H1 (cell line): ENCODE measurements at regions not wholly inside any gene's neighbourhood (a gene's known extent, or its start where the extent isn't known, plus 50 kb on each side); places are given as distances from the start of the nearest gene placed in this dataset.

Experiments used
- CTCF ChIA-PET: fragments of 300-600 bp; sonication (Branson Sonifier 250); formaldehyde crosslinking; loops from one replicate; lab custom pipeline; 2021; ENCODE audit not compliant: partially characterized antibody; lab: Charles Lee
- POLR2A ChIA-PET: fragments of 300-600 bp; sonication (Branson Sonifier 250); formaldehyde crosslinking; loops from one replicate; lab custom pipeline; 2021; ENCODE audit warnings: inconsistent platforms; ENCODE audit not compliant: partially characterized antibody; lab: Charles Lee
- DNase-seq, 2 experiments: peaks; one replicate each; pipeline versions ENCODE4 v3.0.0 to v3.0.0-alpha.2; 2010 to 2022; ENCODE audit warnings: low spot score in 2 of 2, low read depth in 1 of 2, mixed read lengths in 1 of 2
- FAIRE-seq: peaks from 2 replicates; lab custom pipeline; 2011; peaks lifted over from hg19 to GRCh38; lab: Jason Lieb, UNC
- H2AFZ ChIP-seq: 2 replicates; pipeline ENCODE4 v1.8.1; 2012; ENCODE audit warnings: low read length, inconsistent platforms
- H2AK5ac ChIP-seq: 2 replicates; pipeline ENCODE4 v1.6.1; 2013; ENCODE audit warnings: low read depth, low read length
- H2BK120ac ChIP-seq: replicated peaks from 2 replicates; pipeline ENCODE3; 2013; ENCODE audit warnings: low read depth, low read length, inconsistent platforms
- H2BK12ac ChIP-seq: 2 replicates; pipeline ENCODE4 v1.6.1; 2013; ENCODE audit warnings: low read depth, low read length
- H2BK15ac ChIP-seq: 2 replicates; pipeline ENCODE4 v1.6.1; 2013; ENCODE audit warnings: low read length
- H2BK20ac ChIP-seq: 2 replicates; pipeline ENCODE4 v1.6.1; 2013; ENCODE audit warnings: low read length
- H2BK5ac ChIP-seq: 2 replicates; pipeline ENCODE4 v1.6.1; 2013; ENCODE audit warnings: low read depth, low read length
- H3K14ac ChIP-seq: 2 replicates; pipeline ENCODE4 v1.6.1; 2013; ENCODE audit warnings: inconsistent platforms; ENCODE audit not compliant: insufficient read length
- H3K18ac ChIP-seq: 2 replicates; pipeline ENCODE4 v1.6.1; 2013; ENCODE audit warnings: low read length; ENCODE audit errors: extremely low read depth
- H3K23ac ChIP-seq: 2 replicates; pipeline ENCODE4 v1.6.1; 2013; ENCODE audit warnings: inconsistent platforms; ENCODE audit not compliant: insufficient read length
- H3K23me2 ChIP-seq: 2 replicates; pipeline ENCODE4 v1.6.1; 2013; ENCODE audit warnings: low read depth, low read length
- H3K27ac ChIP-seq: 2 replicates; pipeline ENCODE4 v1.6.1; 2011; ENCODE audit warnings: low read depth, low read length, inconsistent platforms
- H3K27me3 ChIP-seq, 4 experiments: replicated peaks in 1 of 4; 1 replicate in 1 of 4; 2 replicates in 3 of 4; pipeline versions ENCODE4 v1.6.1 to v1.8.1; 2011 to 2013; ENCODE audit warnings: low read length in 3 of 4, mild to moderate bottlenecking in 3 of 4, inconsistent platforms in 2 of 4, mixed read lengths in 2 of 4, moderate library complexity in 1 of 4; ENCODE audit not compliant: control insufficient read depth in 3 of 4, insufficient read depth in 3 of 4; ENCODE audit errors: extremely low read depth in 1 of 4
- H3K36me3 ChIP-seq, 4 experiments: 2 replicates each; pipeline versions ENCODE4 v1.6.1 to v1.8.1; 2011 to 2013; ENCODE audit warnings: mild to moderate bottlenecking in 4 of 4, low read length in 3 of 4, moderate library complexity in 2 of 4, control low read depth in 1 of 4, inconsistent platforms in 1 of 4; ENCODE audit not compliant: insufficient read depth in 4 of 4, control insufficient read depth in 2 of 4
- H3K4ac ChIP-seq: replicated peaks from 2 replicates; pipeline ENCODE3; 2013; ENCODE audit warnings: low read length, low read depth, mixed read lengths, inconsistent platforms; ENCODE audit not compliant: insufficient read length
- H3K4me1 ChIP-seq, 4 experiments: replicated peaks in 1 of 4; 1 replicate in 1 of 4; 2 replicates in 3 of 4; pipeline versions ENCODE4 v1.6.1 to v1.8.1; 2011 to 2013; ENCODE audit warnings: low read length in 3 of 4, inconsistent platforms in 2 of 4, mixed read lengths in 1 of 4; ENCODE audit not compliant: insufficient read depth in 4 of 4, control insufficient read depth in 3 of 4
- H3K4me2 ChIP-seq, 2 experiments: 2 replicates each; pipeline versions ENCODE4 v1.6.1 to v1.8.1; 2011 to 2013; ENCODE audit warnings: low read depth in 2 of 2, low read length in 2 of 2, control low read depth in 1 of 2, inconsistent platforms in 1 of 2, mild to moderate bottlenecking in 1 of 2; ENCODE audit not compliant: insufficient read depth in 1 of 2
- H3K4me3 ChIP-seq, 4 experiments: fragments of 200-600, 300-600 bp in 1 of 4; sonication (generic), shearing (Covaris generic), sonication (Bioruptor Twin) in 1 of 4; 2 replicates each; pipeline versions ENCODE4 v1.5.1 to v1.8.1; 2011 to 2016; ENCODE audit warnings: low read length in 4 of 4, low read depth in 3 of 4, control low read depth in 2 of 4, inconsistent platforms in 2 of 4, mild to moderate bottlenecking in 2 of 4, mixed read lengths in 1 of 4, moderate library complexity in 1 of 4; ENCODE audit not compliant: insufficient read depth in 2 of 4; ENCODE audit errors: extremely low read depth in 1 of 4
- H3K56ac ChIP-seq: replicated peaks from 2 replicates; pipeline ENCODE3; 2013; ENCODE audit warnings: low read depth, mild to moderate bottlenecking, mixed read lengths, low read length, inconsistent platforms; ENCODE audit not compliant: insufficient read length
- H3K79me1 ChIP-seq: 2 replicates; pipeline ENCODE4 v1.6.1; 2013; ENCODE audit warnings: low read depth, low read length, control low read depth
- H3K79me2 ChIP-seq, 2 experiments: 2 replicates each; pipeline versions ENCODE4 v1.6.1 to v1.8.1; 2012 to 2013; ENCODE audit warnings: low read length in 2 of 2, mild to moderate bottlenecking in 2 of 2, inconsistent platforms in 1 of 2; ENCODE audit not compliant: insufficient read depth in 2 of 2, control insufficient read depth in 1 of 2
- H3K9ac ChIP-seq, 4 experiments: replicated peaks in 1 of 4; 1 replicate in 1 of 4; 2 replicates in 3 of 4; pipeline versions ENCODE4 v1.6.1 to v1.8.1; 2011 to 2013; ENCODE audit warnings: low read depth in 3 of 4, low read length in 3 of 4, control low read depth in 2 of 4, mild to moderate bottlenecking in 2 of 4, moderate library complexity in 2 of 4, inconsistent platforms in 1 of 4; ENCODE audit errors: extremely low read depth in 1 of 4
- H3K9me3 ChIP-seq, 2 experiments: 2 replicates each; pipeline versions ENCODE4 v1.6.1 to v1.8.1; 2012 to 2013; ENCODE audit warnings: mild to moderate bottlenecking in 2 of 2, moderate library complexity in 2 of 2, control low read depth in 1 of 2, inconsistent platforms in 1 of 2, low read depth in 1 of 2, low read length in 1 of 2, mixed read lengths in 1 of 2; ENCODE audit not compliant: insufficient read depth in 2 of 2
- H4K20me1 ChIP-seq, 2 experiments: replicated peaks in 1 of 2; 2 replicates each; pipeline versions ENCODE3 to v1.8.1; 2011 to 2013; ENCODE audit warnings: inconsistent platforms in 2 of 2, low read length in 2 of 2, mild to moderate bottlenecking in 1 of 2; ENCODE audit not compliant: insufficient read depth in 2 of 2, control insufficient read depth in 1 of 2
- H4K5ac ChIP-seq: 2 replicates; pipeline ENCODE4 v1.6.1; 2013; ENCODE audit warnings: low read length, low read depth, mixed read lengths, inconsistent platforms; ENCODE audit not compliant: insufficient read length
- H4K8ac ChIP-seq: 2 replicates; pipeline ENCODE4 v1.8.0; 2013; ENCODE audit warnings: mild to moderate bottlenecking, moderate library complexity, low read length, inconsistent platforms; ENCODE audit not compliant: insufficient read depth; ENCODE audit errors: extremely low read depth
- H4K91ac ChIP-seq: replicated peaks from 2 replicates; pipeline ENCODE3; 2013; ENCODE audit warnings: low read length, mixed read lengths, inconsistent platforms; ENCODE audit not compliant: insufficient read length
- ATF3 ChIP-seq: IDR thresholded peaks from 2 replicates; pipeline ENCODE4 v1.6.1; 2011; ENCODE audit warnings: low read depth, mild to moderate bottlenecking, low read length; ENCODE audit not compliant: insufficient read depth
- CEBPB ChIP-seq: IDR thresholded peaks from 2 replicates; pipeline ENCODE4 v1.6.1; 2012; ENCODE audit warnings: low read depth, low read length
- EP300 ChIP-seq, 2 experiments: IDR thresholded peaks; 1 replicate in 1 of 2; 2 replicates in 1 of 2; pipeline ENCODE4 v1.6.1; 2011 to 2012; ENCODE audit warnings: low read depth in 2 of 2, low read length in 2 of 2, mild to moderate bottlenecking in 2 of 2, borderline replicate concordance in 1 of 2, inconsistent platforms in 1 of 2, moderate library complexity in 1 of 2
- GABPA ChIP-seq: IDR thresholded peaks from 2 replicates; pipeline ENCODE4 v1.6.1; 2011; ENCODE audit warnings: mild to moderate bottlenecking, low read length, moderate library complexity, borderline replicate concordance; ENCODE audit not compliant: insufficient read depth
- HDAC2 ChIP-seq, 2 experiments: fragments of 300-600 bp in 1 of 2; sonication (generic) in 1 of 2; IDR thresholded peaks; 2 replicates each; pipeline ENCODE4 v1.6.1; 2011 to 2012; ENCODE audit warnings: low read depth in 2 of 2, low read length in 2 of 2, mild to moderate bottlenecking in 2 of 2, moderate library complexity in 2 of 2, borderline replicate concordance in 1 of 2, inconsistent platforms in 1 of 2
- JUND ChIP-seq: IDR thresholded peaks from 2 replicates; pipeline ENCODE4 v1.6.1; 2011; ENCODE audit warnings: mild to moderate bottlenecking, improper control_type of control experiment, low read length
- RFX5 ChIP-seq: IDR thresholded peaks from 2 replicates; pipeline ENCODE4 v1.6.1; 2011; ENCODE audit warnings: low read depth, low read length, improper control_type of control experiment, borderline replicate concordance
- SP2 ChIP-seq: IDR thresholded peaks from 2 replicates; pipeline ENCODE4 v1.6.1; 2012; ENCODE audit warnings: mild to moderate bottlenecking, low read length, inconsistent platforms
- SRF ChIP-seq: IDR thresholded peaks from 2 replicates; pipeline ENCODE4 v1.6.1; 2011; ENCODE audit warnings: mild to moderate bottlenecking, low read depth, low read length, moderate library complexity
- TBP ChIP-seq: IDR thresholded peaks from 2 replicates; pipeline ENCODE4 v1.6.1; 2011; ENCODE audit warnings: low read depth, low read length, improper control_type of control experiment
- WGBS, 2 experiments: shearing (Covaris generic) in 1 of 2; methylation state at CpG; one replicate each; pipeline versions ENCODE4 v1.1.6 to v1.1.7; 2013 to 2015; ENCODE audit warnings: low lambda C conversion rate in 2 of 2, mixed read lengths in 2 of 2, inconsistent platforms in 1 of 2, low coverage in 1 of 2, missing lambda C conversion rate in 1 of 2; ENCODE audit not compliant: insufficient replicate concordance in 2 of 2, insufficient coverage in 1 of 2, insufficient read length in 1 of 2; ENCODE audit errors: extremely low coverage in 1 of 2, missing lambda C conversion rate in 1 of 2; 5-methylcytosine and 5-hydroxymethylcytosine counted together
- TF ChIP-seq, protein P1 (sequence below): IDR thresholded peaks from 2 replicates; pipeline ENCODE4 v1.6.1; 2012; ENCODE audit warnings: inconsistent platforms

GRCh38 chr10:47209466-47209865 is 90.5 kb upstream of the GDF10 start:
- Histone ChIP-seq H3K79me2 (no peaks in the 10 kb centered on the region), H3K4ac (no peak overlapping the region), H3K56ac (no peak overlapping the region), H2BK12ac (no peak overlapping the region), H3K27me3 (no peaks in the 10 kb centered on the region), H3K79me1 (no peaks in the 10 kb centered on the region), H3K27ac (no peak overlapping the region), H3K18ac (no peak overlapping the region), H3K9ac (no peak overlapping the region), H3K4me3 (no peak overlapping the region), H4K91ac (no peak overlapping the region), H3K23me2 (no peaks in the 10 kb centered on the region), H2AK5ac (no peak overlapping the region), H3K36me3 (no peaks in the 10 kb centered on the region), H3K4me2 (no peak overlapping the region), H2BK20ac (no peak overlapping the region), H3K14ac (no peak overlapping the region), H3K4me1 (no peaks in the 10 kb centered on the region), H2BK120ac (no peak overlapping the region), H4K20me1 (no peaks in the 10 kb centered on the region), H2AFZ (no peak overlapping the region), H4K8ac (no peak overlapping the region), H2BK5ac (no peak overlapping the region), H4K5ac (no peak overlapping the region), H2BK15ac (no peak overlapping the region), H3K23ac (no peak overlapping the region), H3K9me3 (peaks cover 2 to 4% of the 10 kb centered on the region in 2 experiments; a peak in 1 of 4 replicates)
- WGBS, 2 experiments, result 79% methylated on average over 1 of the region's 1 CpG; no CpG with 5 or more reads in 1 of the 2 experiments
- TF ChIP-seq EP300 (IDR thresholded peaks at IDR 0.05; ENCODE audit: borderline replicate concordance in 1 of 2, low read depth in 2 of 2, low read length in 2 of 2) (no peak), TBP (no peak), SP2 (no peak), ATF3 (no peak), JUND (no peak), SRF (no peak), RFX5 (no peak), CEBPB (no peak), GABPA (no peak), HDAC2 (IDR thresholded peaks at IDR 0.05; ENCODE audit: borderline replicate concordance in 1 of 2, low read depth in 2 of 2, low read length in 2 of 2) (no peak)
- TF ChIP-seq, protein P1, sequence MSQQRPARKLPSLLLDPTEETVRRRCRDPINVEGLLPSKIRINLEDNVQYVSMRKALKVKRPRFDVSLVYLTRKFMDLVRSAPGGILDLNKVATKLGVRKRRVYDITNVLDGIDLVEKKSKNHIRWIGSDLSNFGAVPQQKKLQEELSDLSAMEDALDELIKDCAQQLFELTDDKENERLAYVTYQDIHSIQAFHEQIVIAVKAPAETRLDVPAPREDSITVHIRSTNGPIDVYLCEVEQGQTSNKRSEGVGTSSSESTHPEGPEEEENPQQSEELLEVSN, result no peak
- DNase-seq, result no peak
- FAIRE-seq, result no peak
- ChIA-PET POLR2A (no interaction called here), CTCF (interaction anchor here (1.2 kb wide), 1 partner anchor 13 kb away, joined by 3 read pairs; no protein-coding TSS in a partner anchor)
